GM12874 (cell line): ENCODE measurements at regions not wholly inside any gene's neighbourhood (a gene's known extent, or its start where the extent isn't known, plus 50 kb on each side); places are given as distances from the start of the nearest gene placed in this dataset.

Experiments
- CTCF ChIP-seq: IDR thresholded peaks from 2 replicates; pipeline ENCODE4 v1.5.1; 2011; ENCODE audit warnings: low read depth, mild to moderate bottlenecking, control low read depth, low read length, moderate library complexity; ENCODE audit not compliant: insufficient read depth

GRCh38 chr1:5779608-5780323, 212.5 kb downstream of the NPHP4 start:
- no peak for TF ChIP-seq CTCF

- TF ChIP-seq CTCF = no peak
Measured at GRCh38 chr1:5776035-5776550, 216.1 kb downstream of the NPHP4 start.

GRCh38 chr1:5774019-5774418, 218.2 kb downstream of the NPHP4 start:
- TF ChIP-seq CTCF = no peak

GRCh38 chr1:5771788-5772187, 220.4 kb downstream of the NPHP4 start:
- no peak for TF ChIP-seq CTCF

- TF ChIP-seq CTCF = no peak
Measured at GRCh38 chr1:5770981-5771765, 221.1 kb downstream of the NPHP4 start.

GRCh38 chr1:5769760-5770159, 222.5 kb downstream of the NPHP4 start:
- no peak for TF ChIP-seq CTCF

- no peak for TF ChIP-seq CTCF
Measured at GRCh38 chr1:5769146-5769545, 223.1 kb downstream of the NPHP4 start.
